HepG2 (cell line): ENCODE measurements at regions not wholly inside any gene's neighbourhood (a gene's known extent, or its start where the extent isn't known, plus 50 kb on each side); places are given as distances from the start of the nearest gene placed in this dataset.

Experiments used
- ATAC-seq: fragments of 200-7000 bp; cut with Tn5 transposase; 3 replicates; pipeline ENCODE4 v1.9.1; 2020; ENCODE audit warnings: mild to moderate bottlenecking, moderate library complexity
- BruUV-seq: library from RNA; stranded (reverse); fragments of 400-500 nt; replicated peaks from 2 replicates; lab custom pipeline; 2021; lab: Mats Ljungman, UMichigan
- CTCF ChIA-PET: fragments of 300-600 bp; formaldehyde crosslinking; extraction: SDS; loops from one replicate; lab custom pipeline; 2021; ENCODE audit warnings: low total read pairs, inconsistent platforms, low intra/inter-chr PET ratio; lab: Yijun Ruan, JAX
- POLR2A ChIA-PET: fragments of 350-600 bp; sonication (Branson Sonifier 250); formaldehyde crosslinking; loops from one replicate; lab custom pipeline; 2020; ENCODE audit warnings: antibody characterized with exemption, inconsistent platforms; lab: Yijun Ruan, JAX
- DNase-seq: peaks from one replicate; pipeline ENCODE4 v3.0.0-alpha.2; 2015; ENCODE audit warnings: low spot score
- FAIRE-seq: peaks from 3 replicates; lab custom pipeline; 2011; peaks lifted over from hg19 to GRCh38; lab: Jason Lieb, UNC
- H2AFZ ChIP-seq: one replicate; pipeline ENCODE4 v1.6.1; 2011; ENCODE audit warnings: low read length, inconsistent platforms
- H3K27ac ChIP-seq: fragments of 300-600 bp; 3 replicates; pipeline ENCODE4 v1.8.0; 2011; ENCODE audit warnings: mixed run types, mild to moderate bottlenecking, mixed read lengths, low read length, inconsistent platforms; ENCODE audit not compliant: insufficient read depth; ENCODE audit errors: extremely low read length
- H3K27me3 ChIP-seq, 2 experiments: fragments of 200-600 bp in 1 of 2; 2 replicates in 1 of 2; 3 replicates in 1 of 2; pipeline versions ENCODE4 v1.6.0 to v1.8.0; 2011; ENCODE audit warnings: low read length in 2 of 2, mild to moderate bottlenecking in 2 of 2, moderate library complexity in 2 of 2, inconsistent platforms in 1 of 2; ENCODE audit not compliant: insufficient read depth in 2 of 2, control insufficient read depth in 1 of 2
- H3K36me3 ChIP-seq, 2 experiments: fragments of 200-600 bp in 1 of 2; replicated peaks in 1 of 2; 2 replicates in 1 of 2; 3 replicates in 1 of 2; pipeline versions ENCODE4 v1.5.1 to v1.8.0; 2011; ENCODE audit warnings: low read length in 2 of 2, inconsistent platforms in 1 of 2; ENCODE audit not compliant: insufficient read depth in 2 of 2, control insufficient read depth in 1 of 2
- H3K4me1 ChIP-seq: 2 replicates; pipeline ENCODE4 v1.5.1; 2012; ENCODE audit warnings: low read length, inconsistent platforms; ENCODE audit not compliant: insufficient read depth
- H3K4me2 ChIP-seq: 2 replicates; pipeline ENCODE4 v1.6.0; 2011; ENCODE audit warnings: low read depth, low read length, inconsistent platforms
- H3K4me3 ChIP-seq, 3 experiments: fragments of 200-600 bp in 1 of 3; sonication (generic), shearing (Covaris generic) in 1 of 3; replicated peaks in 1 of 3; 2 replicates each; pipeline ENCODE4 v1.5.1; 2011 to 2016; ENCODE audit warnings: low read length in 3 of 3, inconsistent platforms in 2 of 3, low read depth in 2 of 3, mild to moderate bottlenecking in 2 of 3, control low read depth in 1 of 3, mixed read lengths in 1 of 3; ENCODE audit not compliant: insufficient read depth in 1 of 3
- H3K79me2 ChIP-seq: one replicate; pipeline ENCODE4 v1.6.1; 2011; ENCODE audit warnings: low read length, inconsistent platforms; ENCODE audit not compliant: insufficient read depth
- H3K9ac ChIP-seq: 2 replicates; pipeline ENCODE4 v1.6.0; 2011; ENCODE audit warnings: mild to moderate bottlenecking, low read depth, low read length, inconsistent platforms; ENCODE audit not compliant: insufficient read depth
- H3K9me3 ChIP-seq: 2 replicates; pipeline ENCODE4 v1.5.1; 2012; ENCODE audit warnings: mild to moderate bottlenecking, low read length
- H4K20me1 ChIP-seq: 2 replicates; pipeline ENCODE4 v1.6.0; 2011; ENCODE audit warnings: inconsistent platforms, mild to moderate bottlenecking, low read length, moderate library complexity; ENCODE audit not compliant: insufficient read depth
- ARNT2 ChIP-seq: sonication (generic); formaldehyde crosslinking; IDR thresholded peaks from 2 replicates; pipeline ENCODE4 v1.8.0; 2022; ENCODE audit warnings: mild to moderate bottlenecking, low read depth, missing genetic modification reagents, moderate library complexity
- ATF5 ChIP-seq: sonication (generic); formaldehyde crosslinking; IDR thresholded peaks from 2 replicates; pipeline ENCODE4 v1.4.0; 2020; ENCODE audit warnings: mild to moderate bottlenecking, low read depth, missing genetic modification reagents
- BORCS8-MEF2B ChIP-seq: sonication (generic); formaldehyde crosslinking; IDR thresholded peaks from 2 replicates; pipeline ENCODE4 v1.8.0; 2022; ENCODE audit warnings: mild to moderate bottlenecking, missing genetic modification reagents
- FOXK2 ChIP-seq: fragments of 450-650 bp; IDR thresholded peaks from 2 replicates; pipeline ENCODE4 v1.6.1; 2016
- KMT2B ChIP-seq: IDR thresholded peaks from 2 replicates; pipeline ENCODE4 v1.6.1; 2016; ENCODE audit warnings: missing genetic modification reagents, missing compliant biosample characterization
- RELA ChIP-seq: sonication (generic); formaldehyde crosslinking; IDR thresholded peaks from 2 replicates; pipeline ENCODE4 v1.4.0; 2020; ENCODE audit warnings: missing genetic modification reagents
- YEATS4 ChIP-seq: sonication (generic); formaldehyde crosslinking; IDR thresholded peaks from 2 replicates; pipeline ENCODE4 v1.4.0; 2020; ENCODE audit warnings: missing genetic modification reagents, borderline replicate concordance
- ZNF143 ChIP-seq: sonication (generic); formaldehyde crosslinking; IDR thresholded peaks from 2 replicates; pipeline ENCODE4 v1.4.0; 2020; ENCODE audit warnings: missing genetic modification reagents
- ZNF616 ChIP-seq: sonication (generic); formaldehyde crosslinking; IDR thresholded peaks from 2 replicates; pipeline ENCODE4 v1.5.0; 2020; ENCODE audit warnings: low read depth, mild to moderate bottlenecking, missing genetic modification reagents
- ZUFSP ChIP-seq: sonication (generic); formaldehyde crosslinking; IDR thresholded peaks from 2 replicates; pipeline ENCODE4 v1.9.0; 2021; ENCODE audit warnings: missing genetic modification reagents, mild to moderate bottlenecking, borderline replicate concordance
- in situ Hi-C: cut with HindIII; loops from 2 replicates; pipeline ENCODE4 v1.10.0; 2017; ENCODE audit warnings: low pct_unique_long_range_greater_than_20kb; ENCODE audit not compliant: extremely low pct_ligation_motif_present
- intact Hi-C: fragments of 100-400 bp; cut with micrococcal nuclease; formaldehyde crosslinking; loops from one replicate; pipeline ENCODE4 v1.10.0; 2022; ENCODE audit not compliant: unreplicated experiment
- TF ChIP-seq, protein P1 (sequence below): sonication (generic); formaldehyde crosslinking; IDR thresholded peaks from 2 replicates; pipeline ENCODE4 v1.5.1; 2020; ENCODE audit warnings: missing genetic modification reagents, mild to moderate bottlenecking, borderline replicate concordance
- TF ChIP-seq, protein P2 (sequence below), 2 experiments: IDR thresholded peaks; 2 replicates each; pipeline ENCODE4 v1.6.1; 2011 to 2012; ENCODE audit warnings: low read length in 2 of 2, borderline replicate concordance in 1 of 2, low read depth in 1 of 2, mild to moderate bottlenecking in 1 of 2, moderate library complexity in 1 of 2

- TF ChIP-seq, protein P1, sequence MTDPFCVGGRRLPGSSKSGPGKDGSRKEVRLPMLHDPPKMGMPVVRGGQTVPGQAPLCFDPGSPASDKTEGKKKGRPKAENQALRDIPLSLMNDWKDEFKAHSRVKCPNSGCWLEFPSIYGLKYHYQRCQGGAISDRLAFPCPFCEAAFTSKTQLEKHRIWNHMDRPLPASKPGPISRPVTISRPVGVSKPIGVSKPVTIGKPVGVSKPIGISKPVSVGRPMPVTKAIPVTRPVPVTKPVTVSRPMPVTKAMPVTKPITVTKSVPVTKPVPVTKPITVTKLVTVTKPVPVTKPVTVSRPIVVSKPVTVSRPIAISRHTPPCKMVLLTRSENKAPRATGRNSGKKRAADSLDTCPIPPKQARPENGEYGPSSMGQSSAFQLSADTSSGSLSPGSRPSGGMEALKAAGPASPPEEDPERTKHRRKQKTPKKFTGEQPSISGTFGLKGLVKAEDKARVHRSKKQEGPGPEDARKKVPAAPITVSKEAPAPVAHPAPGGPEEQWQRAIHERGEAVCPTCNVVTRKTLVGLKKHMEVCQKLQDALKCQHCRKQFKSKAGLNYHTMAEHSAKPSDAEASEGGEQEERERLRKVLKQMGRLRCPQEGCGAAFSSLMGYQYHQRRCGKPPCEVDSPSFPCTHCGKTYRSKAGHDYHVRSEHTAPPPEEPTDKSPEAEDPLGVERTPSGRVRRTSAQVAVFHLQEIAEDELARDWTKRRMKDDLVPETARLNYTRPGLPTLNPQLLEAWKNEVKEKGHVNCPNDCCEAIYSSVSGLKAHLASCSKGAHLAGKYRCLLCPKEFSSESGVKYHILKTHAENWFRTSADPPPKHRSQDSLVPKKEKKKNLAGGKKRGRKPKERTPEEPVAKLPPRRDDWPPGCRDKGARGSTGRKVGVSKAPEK (CRISPR knock-in tag) = no peak
- no peak for TF ChIP-seq RELA
- no peak for TF ChIP-seq FOXK2
These were observed 220.8 kb upstream of the HES1 start (continued) for GRCh38 chr3:193915099-193915498.

GRCh38 chr3:193915613-193916012 lies 220.3 kb upstream of the HES1 start:
- intact Hi-C loops = loop anchor here (10.0 kb wide), 1 partner anchor 1581 kb away; no protein-coding TSS in a partner anchor
- H2AFZ ChIP-seq = no peak overlapping the region

More at GRCh38 chr3:193915613-193916012, 220.3 kb upstream of the HES1 start:
- Histone ChIP-seq H3K4me1 (no peaks in the 10 kb centered on the region), H3K79me2 (no peaks in the 10 kb centered on the region), H3K9me3 (no peaks in the 10 kb centered on the region), H3K4me3 (no peak overlapping the region), H4K20me1 (no peaks in the 10 kb centered on the region), H3K4me2 (no peak overlapping the region), H3K36me3 (no peaks in the 10 kb centered on the region)
- no peak for DNase-seq
- BruUV-seq = no TSS peak
- no peak for FAIRE-seq
- in situ Hi-C loops = no loop called here
- ATAC-seq = no peak
- CTCF ChIA-PET = no interaction called here
- TF ChIP-seq ZNF616 (CRISPR knock-in tag) (no peak), ZNF143 (CRISPR knock-in tag) (no peak), KMT2B (CRISPR knock-in tag) (no peak), ZUFSP (CRISPR knock-in tag) (no peak), BORCS8-MEF2B (CRISPR knock-in tag) (no peak), ARNT2 (CRISPR knock-in tag) (no peak), ATF5 (CRISPR knock-in tag) (no peak), YEATS4 (CRISPR knock-in tag) (no peak)
- TF ChIP-seq, protein P2, sequence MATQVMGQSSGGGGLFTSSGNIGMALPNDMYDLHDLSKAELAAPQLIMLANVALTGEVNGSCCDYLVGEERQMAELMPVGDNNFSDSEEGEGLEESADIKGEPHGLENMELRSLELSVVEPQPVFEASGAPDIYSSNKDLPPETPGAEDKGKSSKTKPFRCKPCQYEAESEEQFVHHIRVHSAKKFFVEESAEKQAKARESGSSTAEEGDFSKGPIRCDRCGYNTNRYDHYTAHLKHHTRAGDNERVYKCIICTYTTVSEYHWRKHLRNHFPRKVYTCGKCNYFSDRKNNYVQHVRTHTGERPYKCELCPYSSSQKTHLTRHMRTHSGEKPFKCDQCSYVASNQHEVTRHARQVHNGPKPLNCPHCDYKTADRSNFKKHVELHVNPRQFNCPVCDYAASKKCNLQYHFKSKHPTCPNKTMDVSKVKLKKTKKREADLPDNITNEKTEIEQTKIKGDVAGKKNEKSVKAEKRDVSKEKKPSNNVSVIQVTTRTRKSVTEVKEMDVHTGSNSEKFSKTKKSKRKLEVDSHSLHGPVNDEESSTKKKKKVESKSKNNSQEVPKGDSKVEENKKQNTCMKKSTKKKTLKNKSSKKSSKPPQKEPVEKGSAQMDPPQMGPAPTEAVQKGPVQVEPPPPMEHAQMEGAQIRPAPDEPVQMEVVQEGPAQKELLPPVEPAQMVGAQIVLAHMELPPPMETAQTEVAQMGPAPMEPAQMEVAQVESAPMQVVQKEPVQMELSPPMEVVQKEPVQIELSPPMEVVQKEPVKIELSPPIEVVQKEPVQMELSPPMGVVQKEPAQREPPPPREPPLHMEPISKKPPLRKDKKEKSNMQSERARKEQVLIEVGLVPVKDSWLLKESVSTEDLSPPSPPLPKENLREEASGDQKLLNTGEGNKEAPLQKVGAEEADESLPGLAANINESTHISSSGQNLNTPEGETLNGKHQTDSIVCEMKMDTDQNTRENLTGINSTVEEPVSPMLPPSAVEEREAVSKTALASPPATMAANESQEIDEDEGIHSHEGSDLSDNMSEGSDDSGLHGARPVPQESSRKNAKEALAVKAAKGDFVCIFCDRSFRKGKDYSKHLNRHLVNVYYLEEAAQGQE (IDR thresholded peaks at IDR 0.05; ENCODE audit: borderline replicate concordance in 1 of 2, low read depth in 1 of 2, low read length in 2 of 2) = no peak
- TF ChIP-seq, all 625 proteins: peak for 0
- H3K27me3 ChIP-seq = peaks cover 0 to 12% of the 10 kb centered on the region in 2 experiments; a peak in 3 of 5 replicates
- no peak overlapping the region for H3K9ac ChIP-seq
- H3K27ac ChIP-seq = no peak overlapping the region
- POLR2A ChIA-PET = no interaction called here
